ENCODE measurements at regions not wholly inside any gene's neighbourhood (a gene's known extent, or its start where the extent isn't known, plus 50 kb on each side); places are given as distances from the start of the nearest gene placed in this dataset.

DNA sequence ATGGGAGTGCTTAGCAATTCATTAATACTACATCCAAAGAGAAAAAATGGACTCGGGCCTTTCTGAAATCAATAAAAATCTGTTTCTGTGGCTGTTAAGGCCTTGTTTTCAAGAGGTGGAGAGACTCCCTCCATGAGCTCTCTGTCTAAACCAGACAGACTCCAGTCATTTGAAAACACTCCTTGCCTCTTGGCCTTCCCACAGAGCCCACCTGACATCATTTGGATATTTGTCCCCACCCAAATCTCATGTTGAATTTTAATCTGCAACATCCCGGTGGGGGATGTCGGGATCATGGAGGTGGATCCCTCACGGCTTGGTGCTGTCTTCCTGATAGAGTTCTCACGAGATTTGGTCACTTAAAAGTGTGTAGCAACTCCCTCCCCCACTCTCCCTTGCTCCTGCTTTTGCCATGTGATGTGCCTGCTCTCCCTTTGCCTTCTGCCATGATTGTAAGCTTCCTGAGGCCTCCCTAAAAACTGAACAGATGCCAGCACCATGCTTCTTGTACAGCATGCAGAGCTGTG, 226.3 kb downstream of the TBXT start:
- no peaks in the 10 kb centered on the region for H3K9me3 Mint-ChIP-seq
- no peak for DNase-seq (ENCODE audit: low spot score)
- no peaks in the 10 kb centered on the region for H3K27me3 Mint-ChIP-seq (ENCODE audit: low read depth)
- H3K4me3 Mint-ChIP-seq (ENCODE audit: low read depth), result no peak overlapping the region
- H3K27ac Mint-ChIP-seq, result no peak overlapping the region
- intact Hi-C loops (cut with micrococcal nuclease), result no loop called here
- no peaks in the 10 kb centered on the region for H3K36me3 Mint-ChIP-seq (ENCODE audit: low read depth)
- no peaks in the 10 kb centered on the region for H3K4me1 Mint-ChIP-seq (ENCODE audit: low read depth)

- no peak overlapping the region for H3K27ac Mint-ChIP-seq
- H3K36me3 Mint-ChIP-seq (ENCODE audit: low read depth), result no peaks in the 10 kb centered on the region
Observed at GRCh38 chr6:165940366-165940765, 227.3 kb downstream of the TBXT start.

DNA sequence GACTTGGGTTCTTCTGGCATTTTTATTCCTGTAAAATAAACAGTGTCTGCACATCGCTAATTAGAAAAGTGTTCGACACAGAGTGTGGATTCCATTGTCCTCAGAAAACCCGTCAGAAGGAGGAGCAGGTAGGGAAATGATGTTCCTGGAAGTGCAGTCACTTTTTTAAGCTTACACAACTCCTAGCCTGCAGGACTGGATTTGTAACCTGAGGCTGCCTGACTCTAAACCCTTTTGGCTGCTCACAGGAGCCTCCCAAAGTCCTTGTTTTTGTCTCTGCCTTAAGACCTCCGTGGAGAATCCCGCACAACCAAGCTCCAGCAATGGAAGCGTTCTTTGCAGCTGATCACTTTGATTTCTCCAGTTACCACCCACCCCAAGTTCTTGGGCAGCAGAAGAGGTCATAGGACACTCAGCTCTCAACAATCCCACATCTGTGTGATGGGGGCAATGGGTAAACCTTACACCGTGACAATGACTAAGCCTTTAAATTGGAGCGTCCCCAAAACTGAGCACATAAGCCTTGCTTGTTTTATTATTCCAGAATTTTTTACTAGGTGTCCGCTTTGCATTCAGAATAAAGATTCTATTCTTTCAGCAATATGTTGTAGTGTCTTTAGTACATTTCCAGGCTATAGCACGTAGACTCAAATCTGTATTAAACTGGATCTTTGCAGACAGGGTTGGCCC, 227.9 kb downstream of the TBXT start:
- no peaks in the 10 kb centered on the region for H3K27me3 Mint-ChIP-seq (ENCODE audit: low read depth)
- no peak for DNase-seq (ENCODE audit: low spot score)
- H3K36me3 Mint-ChIP-seq (ENCODE audit: low read depth), result no peaks in the 10 kb centered on the region
- H3K9me3 Mint-ChIP-seq, result no peaks in the 10 kb centered on the region
- intact Hi-C loops (cut with micrococcal nuclease), result no loop called here
- H3K4me1 Mint-ChIP-seq (ENCODE audit: low read depth), result no peaks in the 10 kb centered on the region
- H3K27ac Mint-ChIP-seq, result no peak overlapping the region
- H3K4me3 Mint-ChIP-seq (ENCODE audit: low read depth), result no peak overlapping the region

More at GRCh38 chr6:165940366-165940765, 227.3 kb downstream of the TBXT start:
- no peaks in the 10 kb centered on the region for H3K4me1 Mint-ChIP-seq (ENCODE audit: low read depth)
- no peak overlapping the region for H3K4me3 Mint-ChIP-seq (ENCODE audit: low read depth)
- H3K9me3 Mint-ChIP-seq, result no peaks in the 10 kb centered on the region
- intact Hi-C loops (cut with micrococcal nuclease), result no loop called here
- no peak for DNase-seq (ENCODE audit: low spot score)
- no peaks in the 10 kb centered on the region for H3K27me3 Mint-ChIP-seq (ENCODE audit: low read depth)

DNA sequence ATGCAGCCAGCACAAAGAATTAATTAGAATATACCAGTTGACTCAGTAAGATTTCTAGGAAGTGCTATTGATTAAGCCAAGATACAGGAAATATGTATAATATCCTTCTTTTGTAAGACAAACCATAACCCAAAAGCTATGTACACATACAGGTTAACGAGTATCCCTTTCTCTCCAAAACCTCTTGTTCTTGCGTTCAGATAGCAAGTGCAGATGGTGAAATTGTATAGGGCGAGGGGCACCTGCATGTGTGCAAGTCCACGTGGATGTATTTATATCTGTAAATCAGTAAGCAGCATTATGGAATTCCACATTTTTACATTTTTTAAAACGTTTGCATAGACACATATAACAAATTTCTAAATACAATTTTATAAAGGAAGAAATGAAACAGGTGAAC, 228.6 kb downstream of the TBXT start:
- DNase-seq (ENCODE audit: low spot score), result no peak
- intact Hi-C loops (cut with micrococcal nuclease), result no loop called here
- H3K36me3 Mint-ChIP-seq (ENCODE audit: low read depth), result no peaks in the 10 kb centered on the region
- no peak overlapping the region for H3K4me3 Mint-ChIP-seq (ENCODE audit: low read depth)
- H3K27me3 Mint-ChIP-seq (ENCODE audit: low read depth), result no peaks in the 10 kb centered on the region
- H3K27ac Mint-ChIP-seq, result no peak overlapping the region
- H3K4me1 Mint-ChIP-seq (ENCODE audit: low read depth), result no peaks in the 10 kb centered on the region
- no peaks in the 10 kb centered on the region for H3K9me3 Mint-ChIP-seq

- Mint-ChIP-seq H3K9me3 (no peaks in the 10 kb centered on the region), H3K36me3 (ENCODE audit: low read depth) (no peaks in the 10 kb centered on the region), H3K27me3 (ENCODE audit: low read depth) (no peaks in the 10 kb centered on the region), H3K4me3 (ENCODE audit: low read depth) (no peak overlapping the region), H3K27ac (no peak overlapping the region), H3K4me1 (ENCODE audit: low read depth) (no peaks in the 10 kb centered on the region)
- intact Hi-C loops (cut with micrococcal nuclease), result no loop called here
- no peak for DNase-seq (ENCODE audit: low spot score)
Observed at GRCh38 chr6:165937564-165938358, 229.9 kb downstream of the TBXT start.

- H3K27ac Mint-ChIP-seq, result no peak overlapping the region
- H3K4me3 Mint-ChIP-seq (ENCODE audit: low read depth), result no peak overlapping the region
- no peak for DNase-seq (ENCODE audit: low spot score)
- no peaks in the 10 kb centered on the region for H3K4me1 Mint-ChIP-seq (ENCODE audit: low read depth)
- intact Hi-C loops (cut with micrococcal nuclease), result no loop called here
- H3K27me3 Mint-ChIP-seq (ENCODE audit: low read depth), result no peaks in the 10 kb centered on the region
- H3K9me3 Mint-ChIP-seq, result no peaks in the 10 kb centered on the region
- no peaks in the 10 kb centered on the region for H3K36me3 Mint-ChIP-seq (ENCODE audit: low read depth)
Observed at GRCh38 chr6:165936660-165937059, 231.0 kb downstream of the TBXT start.

GRCh38 chr6:165936096-165936495, 231.6 kb downstream of the TBXT start:
- H3K27me3 Mint-ChIP-seq (ENCODE audit: low read depth), result no peaks in the 10 kb centered on the region
- intact Hi-C loops (cut with micrococcal nuclease), result no loop called here
- no peaks in the 10 kb centered on the region for H3K9me3 Mint-ChIP-seq
- no peak overlapping the region for H3K4me3 Mint-ChIP-seq (ENCODE audit: low read depth)
- H3K4me1 Mint-ChIP-seq (ENCODE audit: low read depth), result no peaks in the 10 kb centered on the region
- DNase-seq (ENCODE audit: low spot score), result no peak
- H3K36me3 Mint-ChIP-seq (ENCODE audit: low read depth), result no peaks in the 10 kb centered on the region
- H3K27ac Mint-ChIP-seq, result no peak overlapping the region

- no peak overlapping the region for H3K4me3 Mint-ChIP-seq (ENCODE audit: low read depth)
- intact Hi-C loops (cut with micrococcal nuclease), result no loop called here
- DNase-seq (ENCODE audit: low spot score), result no peak
- H3K36me3 Mint-ChIP-seq (ENCODE audit: low read depth), result no peaks in the 10 kb centered on the region
- H3K4me1 Mint-ChIP-seq (ENCODE audit: low read depth), result no peaks in the 10 kb centered on the region
- H3K9me3 Mint-ChIP-seq, result no peaks in the 10 kb centered on the region
- no peaks in the 10 kb centered on the region for H3K27me3 Mint-ChIP-seq (ENCODE audit: low read depth)
- no peak overlapping the region for H3K27ac Mint-ChIP-seq
Observed at GRCh38 chr6:165931675-165932074, 236.0 kb downstream of the TBXT start.

GRCh38 chr6:165930668-165931214, 236.9 kb downstream of the TBXT start:
- Mint-ChIP-seq H3K36me3 (ENCODE audit: low read depth) (no peaks in the 10 kb centered on the region), H3K27me3 (ENCODE audit: low read depth) (no peaks in the 10 kb centered on the region), H3K4me1 (ENCODE audit: low read depth) (no peaks in the 10 kb centered on the region), H3K27ac (no peak overlapping the region), H3K9me3 (no peaks in the 10 kb centered on the region), H3K4me3 (ENCODE audit: low read depth) (no peak overlapping the region)
- DNase-seq (ENCODE audit: low spot score), result no peak
- intact Hi-C loops (cut with micrococcal nuclease), result no loop called here

- H3K9me3 Mint-ChIP-seq, result no peaks in the 10 kb centered on the region
- no peaks in the 10 kb centered on the region for H3K27me3 Mint-ChIP-seq (ENCODE audit: low read depth)
- DNase-seq (ENCODE audit: low spot score), result no peak
- no peak overlapping the region for H3K4me3 Mint-ChIP-seq (ENCODE audit: low read depth)
- H3K36me3 Mint-ChIP-seq (ENCODE audit: low read depth), result no peaks in the 10 kb centered on the region
- H3K4me1 Mint-ChIP-seq (ENCODE audit: low read depth), result no peaks in the 10 kb centered on the region
- intact Hi-C loops (cut with micrococcal nuclease), result no loop called here
- no peak overlapping the region for H3K27ac Mint-ChIP-seq
Observed at GRCh38 chr6:165929607-165930006, 238.0 kb downstream of the TBXT start.

GRCh38 chr6:165926378-165926777, 241.3 kb downstream of the TBXT start:
- H3K27ac Mint-ChIP-seq, result no peak overlapping the region
- H3K4me1 Mint-ChIP-seq (ENCODE audit: low read depth), result no peaks in the 10 kb centered on the region
- DNase-seq (ENCODE audit: low spot score), result no peak
- H3K9me3 Mint-ChIP-seq, result no peaks in the 10 kb centered on the region
- no peaks in the 10 kb centered on the region for H3K36me3 Mint-ChIP-seq (ENCODE audit: low read depth)
- no peak overlapping the region for H3K4me3 Mint-ChIP-seq (ENCODE audit: low read depth)
- intact Hi-C loops (cut with micrococcal nuclease), result no loop called here
- H3K27me3 Mint-ChIP-seq (ENCODE audit: low read depth), result no peaks in the 10 kb centered on the region

DNA sequence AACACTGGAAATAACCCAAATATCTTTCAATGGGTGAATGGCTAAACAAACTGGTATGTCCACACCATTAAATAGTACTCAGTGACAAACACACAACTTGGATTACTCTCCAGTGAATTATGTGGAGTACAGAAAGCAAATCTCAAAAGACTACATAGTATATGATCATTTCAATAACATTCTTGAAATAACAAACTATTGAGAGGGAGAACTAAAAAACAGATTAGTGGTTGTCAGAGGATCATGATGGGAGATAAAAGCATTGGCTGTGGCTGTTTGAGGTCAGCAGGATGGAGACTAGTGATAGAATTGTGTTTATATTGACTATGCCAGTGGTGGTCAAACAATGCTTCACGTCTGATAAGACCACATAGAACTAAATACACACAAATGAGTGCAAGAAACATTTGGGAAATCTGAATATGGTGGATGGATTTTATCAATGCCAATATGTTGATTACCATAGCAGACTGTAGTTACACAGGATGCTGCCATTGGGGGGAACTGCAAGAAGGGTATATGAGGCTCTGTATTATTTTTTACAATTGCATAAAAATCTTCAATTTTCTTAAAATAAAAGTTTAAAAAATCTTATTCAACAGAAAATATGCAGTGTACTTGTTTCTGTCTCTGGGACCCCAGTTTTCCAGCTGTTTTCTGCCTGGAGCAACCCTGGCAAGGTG, 242.0 kb downstream of the TBXT start:
- no peaks in the 10 kb centered on the region for H3K4me1 Mint-ChIP-seq (ENCODE audit: low read depth)
- H3K27ac Mint-ChIP-seq, result no peak overlapping the region
- H3K4me3 Mint-ChIP-seq (ENCODE audit: low read depth), result no peak overlapping the region
- no peaks in the 10 kb centered on the region for H3K9me3 Mint-ChIP-seq
- H3K27me3 Mint-ChIP-seq (ENCODE audit: low read depth), result no peaks in the 10 kb centered on the region
- no peak for DNase-seq (ENCODE audit: low spot score)
- intact Hi-C loops (cut with micrococcal nuclease), result no loop called here
- no peaks in the 10 kb centered on the region for H3K36me3 Mint-ChIP-seq (ENCODE audit: low read depth)

All from activated T-helper 2 cell treated with anti-CD3 and anti-CD28 coated beads, Interferon-gamma antibody, Interleukin-2, Interleukin-4, amounts not matched to agents 10 μg/mL and 5 μg/mL and 100 μg/mL, durations not matched to agents 14 hours and 24 hours and 36 hours (primary cell).